Thyroid gland (tissue), 4 donors: ENCODE measurements at regions not wholly inside any gene's neighbourhood (a gene's known extent, or its start where the extent isn't known, plus 50 kb on each side); places are given as distances from the start of the nearest gene placed in this dataset.

Experiments
- CTCF ChIP-seq, 6 experiments: fragments of 200-600 bp in 3 of 6; fragments of 450-650 bp in 3 of 6; sonication (generic) in 3 of 6; IDR thresholded peaks; one replicate each; pipeline ENCODE4 v1.5.1; 2016 to 2019; ENCODE audit warnings: antibody characterized with exemption in 6 of 6, mild to moderate bottlenecking in 2 of 6, inconsistent platforms in 1 of 6, moderate library complexity in 1 of 6
- POLR2A ChIP-seq, 2 donors: fragments of 450-650 bp; IDR thresholded peaks; one replicate each; pipeline ENCODE4 v1.6.1; 2017; ENCODE audit warnings: antibody characterized with exemption in 2 of 2, mild to moderate bottlenecking in 2 of 2, moderate library complexity in 1 of 2

GRCh38 chr10:89873055-89873454 is 171.7 kb downstream of the KIF20B start:
- TF ChIP-seq CTCF (IDR thresholded peaks at IDR 0.05) (no peak), POLR2A (IDR thresholded peaks at IDR 0.05) (no peak)
